Stromal cell of bone marrow (primary cell): ENCODE measurements at regions not wholly inside any gene's neighbourhood (a gene's known extent, or its start where the extent isn't known, plus 50 kb on each side); places are given as distances from the start of the nearest gene placed in this dataset.
A peak's percentile ranks its signal among the peaks of the same experiment; 100 is the strongest.
"Not testable (repeated sequence)": the region's sequence is repeated elsewhere in the genome, so short reads cannot be mapped to it uniquely, and the experiment has no call there.

Experiments
- DNase-seq: peaks from one replicate; pipeline ENCODE4 v3.0.0-alpha.2; 2012; ENCODE audit warnings: low read depth

GRCh38 chr4:75189711-75190335, 256.9 kb downstream of the PARM1 start:
- DNase-seq = no peak

DNA sequence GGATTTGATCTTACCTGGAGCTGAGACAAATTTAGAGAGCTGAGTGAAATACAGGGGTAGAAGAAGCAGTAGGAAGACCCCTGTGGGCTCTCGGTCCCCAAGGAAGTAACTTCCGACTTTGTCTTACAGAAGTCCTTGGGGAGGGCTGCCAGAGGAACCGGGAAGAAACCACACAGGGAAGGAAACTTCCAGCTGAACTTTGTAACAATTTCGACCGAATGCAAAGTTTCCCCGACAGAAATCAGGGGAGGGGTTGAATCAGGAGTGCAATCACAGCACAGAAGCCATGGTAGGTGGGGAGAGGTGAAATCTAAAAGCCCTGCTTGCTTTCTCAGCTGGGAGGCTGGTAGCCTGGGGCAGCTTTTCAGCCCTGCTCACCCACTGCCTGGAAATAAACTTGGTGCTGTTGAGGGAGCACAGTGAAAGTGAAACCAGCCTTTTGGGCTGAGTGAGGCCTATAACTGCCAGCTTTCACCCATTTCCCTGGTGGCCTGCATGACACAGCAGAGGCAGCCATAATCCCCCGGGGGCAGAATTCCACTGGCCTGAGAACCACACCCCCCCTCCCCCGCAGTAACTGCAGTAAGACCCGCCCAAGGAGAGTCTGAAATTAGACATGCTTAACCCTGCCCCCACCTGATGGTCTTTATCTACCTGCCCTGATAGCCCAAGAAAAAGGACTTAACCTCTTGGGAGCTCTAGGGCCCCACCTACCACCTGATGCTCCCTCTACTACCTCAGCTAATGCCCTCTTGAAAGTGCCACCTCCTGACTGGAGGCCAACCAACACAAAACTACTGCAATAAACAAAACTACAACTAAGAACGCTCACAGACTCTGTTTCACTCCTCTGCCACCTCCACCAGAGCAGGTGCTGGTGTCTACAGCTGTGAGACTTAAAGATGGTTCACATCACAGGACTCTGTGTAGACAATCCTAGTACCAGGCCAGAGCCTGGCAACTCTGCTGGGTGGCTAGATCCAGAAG, 248.2 kb downstream of the PARM1 start:
- peak; percentile 13 for DNase-seq

- DNase-seq = no peak
Observed at GRCh38 chr4:75180217-75180616, 247.3 kb downstream of the PARM1 start.

DNA sequence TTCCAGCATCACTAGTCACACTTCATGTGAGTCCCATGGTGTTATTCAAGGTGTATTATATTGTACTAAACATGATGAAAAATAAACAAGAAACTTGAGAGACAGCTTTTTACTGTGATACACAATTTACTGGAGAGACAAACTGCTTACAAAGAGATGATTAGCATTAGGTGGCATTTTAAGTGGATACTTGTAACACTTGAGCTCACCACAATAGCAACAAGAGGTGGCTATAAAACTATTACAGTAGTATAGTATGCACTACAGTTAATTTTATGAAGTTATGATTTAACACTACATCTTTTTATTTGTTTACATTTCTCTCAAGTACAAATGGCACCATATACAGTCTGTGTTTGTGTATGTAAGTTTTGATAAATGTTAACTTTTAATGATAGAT, 246.6 kb downstream of the PARM1 start:
- DNase-seq = no peak

GRCh38 chr4:75172551-75172950, 239.6 kb downstream of the PARM1 start:
- DNase-seq = no peak

DNA sequence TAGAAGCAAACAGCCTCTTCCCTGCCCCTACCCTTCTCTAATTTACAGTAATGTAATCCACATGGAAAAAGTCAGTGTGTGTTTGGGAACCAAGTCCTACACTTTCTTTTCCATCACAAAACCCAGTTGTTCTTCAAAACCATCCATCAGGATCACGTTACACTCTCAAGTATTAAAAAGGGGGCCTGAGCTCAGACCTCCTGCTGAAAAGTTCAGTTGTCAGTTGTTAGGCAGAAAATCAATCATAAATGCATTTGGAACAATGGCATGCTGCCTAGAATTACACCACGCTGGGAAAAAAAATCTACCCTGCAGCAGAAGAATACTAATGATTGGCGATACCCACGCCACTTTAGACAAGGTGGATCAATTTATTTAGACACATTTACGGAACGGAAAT, 236.5 kb downstream of the PARM1 start:
- no peak for DNase-seq

DNA sequence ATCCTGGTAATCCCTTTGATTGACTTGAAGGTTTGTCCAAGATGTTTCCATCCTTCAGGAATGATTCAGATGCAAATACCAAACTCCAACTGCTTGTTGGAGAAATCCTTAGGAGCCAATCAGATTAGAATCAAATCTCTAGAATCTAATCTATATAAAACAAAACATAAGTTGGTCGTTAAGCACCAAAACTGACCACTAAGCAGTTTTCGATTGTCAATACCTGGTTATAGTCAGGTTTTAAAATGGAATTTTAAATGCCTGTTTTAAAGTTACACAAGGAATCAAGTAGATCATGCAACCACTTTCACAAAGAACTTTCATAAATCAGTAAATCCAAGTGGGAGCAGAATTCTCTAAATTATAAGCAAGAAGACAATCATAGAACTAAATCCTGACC, 236.1 kb downstream of the PARM1 start:
- no peak for DNase-seq

GRCh38 chr4:75168548-75168947, 235.6 kb downstream of the PARM1 start:
- no peak for DNase-seq

DNA sequence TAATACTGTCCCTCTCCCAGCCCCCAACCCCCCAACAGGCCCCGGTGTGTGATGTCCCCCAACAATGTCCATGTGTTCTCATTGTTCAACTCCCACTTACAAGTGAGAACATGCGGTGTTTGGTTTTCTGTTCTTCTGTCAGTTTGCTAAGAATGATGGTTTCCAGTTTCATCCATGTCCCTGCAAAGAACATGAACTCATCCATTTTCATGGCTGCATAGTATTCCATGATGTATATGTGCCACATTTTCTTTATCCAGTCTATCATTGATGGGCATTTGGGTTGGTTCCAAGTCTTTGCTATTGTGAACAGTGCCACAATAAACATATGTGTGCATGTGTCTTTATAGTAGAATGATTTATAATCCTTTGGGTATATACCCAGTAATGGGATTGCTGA, 232.2 kb downstream of the PARM1 start:
- DNase-seq = not testable (repeated sequence)

GRCh38 chr4:75158451-75158850, 225.5 kb downstream of the PARM1 start:
- no peak for DNase-seq

DNA sequence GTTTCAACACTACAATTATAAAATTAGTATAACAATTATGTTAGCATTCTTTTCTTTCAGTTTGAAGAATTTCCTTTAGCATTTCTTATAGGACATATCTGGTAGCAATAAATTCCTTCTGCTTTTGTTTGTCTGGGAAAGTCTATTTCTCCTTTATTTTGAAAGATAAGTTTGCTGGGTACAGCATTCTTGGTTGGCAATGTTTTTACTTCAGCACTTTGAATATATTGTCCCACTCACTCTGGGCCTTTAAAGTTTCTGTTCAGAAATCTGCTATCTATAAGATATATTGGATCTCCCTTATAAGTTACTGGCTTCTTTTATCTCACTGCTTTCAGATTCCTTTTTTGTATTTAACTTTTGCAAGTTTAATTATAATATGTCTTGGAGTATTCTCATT, 222.1 kb downstream of the PARM1 start:
- DNase-seq = no peak

- DNase-seq = no peak
Observed at GRCh38 chr4:75146223-75146622, 213.3 kb downstream of the PARM1 start.

GRCh38 chr4:75144475-75144874, 211.6 kb downstream of the PARM1 start:
- DNase-seq = no peak

DNA sequence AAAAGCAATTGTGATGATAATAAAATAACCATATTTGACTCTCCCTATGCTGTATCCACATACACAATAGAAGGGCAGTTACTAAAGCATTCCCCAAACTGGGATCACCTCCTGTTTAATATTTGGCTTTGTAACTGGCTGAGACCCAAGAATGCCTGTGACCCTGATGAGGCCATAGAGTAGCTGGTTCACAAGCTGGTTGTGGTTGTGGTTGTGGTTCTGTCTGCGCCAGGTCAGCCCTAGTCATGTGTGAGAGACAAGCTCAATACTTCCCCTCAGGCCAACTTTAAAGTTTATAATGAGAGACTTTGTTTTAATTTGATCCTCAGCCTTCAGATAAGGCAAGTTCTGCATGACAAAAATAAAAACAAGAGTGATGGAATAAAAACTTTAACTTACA, 209.9 kb downstream of the PARM1 start:
- DNase-seq = peak; percentile 36

DNA sequence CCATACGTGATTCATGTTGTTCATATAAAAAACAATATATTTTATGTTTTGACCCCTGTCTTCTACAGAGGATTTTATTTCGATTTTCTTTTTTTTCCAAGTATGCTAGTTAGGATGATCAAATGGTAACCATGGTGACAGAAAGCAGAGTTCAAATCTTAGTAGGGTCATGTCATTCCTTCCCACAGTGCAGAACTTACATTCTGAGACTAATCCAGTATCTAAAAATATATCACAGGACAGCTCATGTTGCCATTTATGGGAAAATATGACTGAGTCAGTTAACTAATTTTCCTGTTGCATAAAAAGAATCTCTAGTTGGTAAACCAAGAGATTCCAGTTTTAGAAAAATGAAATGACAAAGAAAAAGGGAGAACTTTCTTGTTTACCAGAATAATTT, 209.5 kb downstream of the PARM1 start:
- DNase-seq = peak; percentile 66

DNA sequence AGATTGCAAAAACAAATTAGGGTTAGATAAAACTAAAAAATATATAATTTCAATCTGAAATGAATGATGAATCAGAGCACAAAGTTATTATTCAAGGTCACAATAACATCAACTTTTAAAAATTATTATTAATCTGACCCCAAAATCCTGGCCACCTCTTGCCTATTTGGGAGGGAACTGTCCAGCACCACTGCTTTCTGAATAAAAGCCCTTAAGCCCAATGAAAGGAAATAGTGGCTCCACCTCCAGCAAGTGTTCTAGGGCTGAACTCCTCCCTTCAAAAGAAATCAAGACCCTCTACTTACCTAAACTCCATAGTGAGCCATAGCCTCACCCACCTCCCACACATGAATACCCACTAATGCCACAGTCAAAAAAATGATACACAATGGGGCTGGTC, 208.2 kb downstream of the PARM1 start:
- DNase-seq = no peak

GRCh38 chr4:75137302-75137701, 204.4 kb downstream of the PARM1 start:
- DNase-seq = no peak

DNA sequence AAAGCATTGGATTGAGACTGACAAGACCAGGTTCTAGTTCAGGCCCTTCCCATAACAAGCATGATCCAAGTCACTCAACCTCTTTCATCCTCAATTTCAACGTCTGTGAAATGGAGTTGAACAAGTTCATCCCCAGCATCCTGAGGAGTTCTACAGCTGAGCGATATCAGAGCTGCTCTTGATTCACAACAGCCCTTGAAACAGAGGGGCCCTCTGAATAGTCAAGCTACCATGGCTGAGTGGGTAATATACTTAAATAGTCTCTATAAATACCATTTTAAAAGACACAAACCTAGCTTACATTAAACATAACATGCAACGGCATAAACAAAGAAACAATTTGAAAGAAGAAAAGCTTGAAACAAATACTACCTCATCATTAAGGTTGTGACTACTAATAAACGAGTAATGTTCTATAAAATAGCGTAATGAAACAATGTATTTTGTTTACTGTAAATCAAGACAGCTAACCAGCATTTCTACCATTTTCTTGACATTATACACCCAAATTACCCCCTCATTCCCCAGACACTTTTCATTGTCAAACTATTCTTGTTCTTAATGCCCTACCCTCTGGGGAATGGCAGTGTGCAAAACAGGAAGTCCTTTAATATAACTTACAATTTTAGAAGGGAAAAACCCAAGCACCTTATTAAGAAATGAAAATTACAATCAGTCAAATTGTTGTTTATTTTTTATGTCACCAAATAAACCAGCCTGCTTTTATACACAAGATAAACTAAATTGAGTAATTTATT, 202.3 kb downstream of the PARM1 start:
- DNase-seq = no peak

DNA sequence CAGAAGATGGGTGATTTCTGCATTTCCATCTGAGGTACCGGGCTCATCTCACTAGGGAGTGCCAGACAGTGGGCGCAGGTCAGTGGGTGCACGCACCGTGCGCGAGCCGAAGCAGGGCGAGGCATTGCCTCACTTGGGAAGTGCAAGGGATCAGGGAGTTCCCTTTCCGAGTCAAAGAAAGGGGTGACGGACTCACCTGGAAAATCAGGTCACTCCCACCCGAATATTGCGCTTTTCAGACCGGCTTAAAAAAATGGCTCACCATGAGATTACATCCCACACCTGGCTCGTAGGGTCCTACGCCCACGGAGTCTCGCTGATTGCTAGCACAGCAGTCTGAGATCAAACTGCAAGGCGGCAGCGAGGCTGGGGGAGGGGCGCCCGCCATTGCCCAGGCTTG, 194.0 kb downstream of the PARM1 start:
- DNase-seq = not testable (repeated sequence)

GRCh38 chr4:75126058-75126457, 193.1 kb downstream of the PARM1 start:
- DNase-seq = no peak

- DNase-seq = no peak
Observed at GRCh38 chr4:75122424-75123014, 189.6 kb downstream of the PARM1 start.

DNA sequence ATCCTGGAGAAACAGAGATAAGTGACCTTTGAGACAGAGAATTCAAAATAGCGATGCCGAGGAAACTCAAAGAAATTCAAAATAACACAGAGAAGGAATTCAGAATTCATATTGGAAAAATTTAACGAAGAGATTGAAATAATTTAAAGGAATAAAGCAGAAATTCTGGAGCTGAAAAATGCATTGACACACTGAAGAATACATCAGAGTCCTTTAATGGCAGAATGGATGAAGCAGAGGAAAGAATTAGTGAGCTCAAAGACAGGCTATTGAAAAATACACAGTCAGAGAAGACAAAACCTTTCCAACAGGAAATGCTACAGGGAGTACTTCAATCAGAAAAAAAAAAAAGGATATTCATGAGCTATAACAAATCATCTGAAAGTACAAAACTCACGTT, 185.8 kb downstream of the PARM1 start:
- no peak for DNase-seq
